DOHH2 (cell line): ENCODE measurements at regions not wholly inside any gene's neighbourhood (a gene's known extent, or its start where the extent isn't known, plus 50 kb on each side); places are given as distances from the start of the nearest gene placed in this dataset.

ENCODE experiments used
- EZH2phosphoT487 ChIP-seq: fragments of 200-600 bp; sonication (generic); IDR thresholded peaks from 2 replicates; pipeline ENCODE4 v1.6.1; 2017; ENCODE audit warnings: borderline replicate concordance, mild to moderate bottlenecking, antibody characterized with exemption, low read length, moderate library complexity, mixed read lengths
- TF ChIP-seq, protein P1 (sequence below): fragments of 200-600 bp; sonication (generic); IDR thresholded peaks from one replicate; pipeline ENCODE4 v1.5.1; 2014; ENCODE audit warnings: antibody characterized with exemption, mild to moderate bottlenecking, low read depth, low read length; ENCODE audit not compliant: poor library complexity, severe bottlenecking

DNA sequence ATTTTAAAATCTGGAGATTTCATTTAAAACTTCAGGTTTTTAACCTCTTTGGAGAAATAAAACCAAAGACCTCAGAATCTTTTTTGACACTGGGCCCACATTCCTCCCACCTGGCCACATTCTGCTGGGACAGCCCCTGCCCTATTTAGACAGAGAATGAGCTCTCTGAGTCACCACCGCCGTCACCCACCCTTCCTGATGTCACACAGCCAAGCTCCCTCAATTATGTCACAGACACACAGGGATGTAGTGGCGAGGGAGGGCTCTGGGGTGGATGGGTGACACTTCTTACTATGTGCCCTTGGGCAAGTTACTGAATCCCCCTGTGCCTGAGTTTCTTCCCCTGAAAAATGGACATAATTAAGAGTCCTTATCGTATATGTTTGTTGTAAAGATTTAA lies 162.6 kb downstream of the RAB11FIP2 start:
- TF ChIP-seq, protein P1, sequence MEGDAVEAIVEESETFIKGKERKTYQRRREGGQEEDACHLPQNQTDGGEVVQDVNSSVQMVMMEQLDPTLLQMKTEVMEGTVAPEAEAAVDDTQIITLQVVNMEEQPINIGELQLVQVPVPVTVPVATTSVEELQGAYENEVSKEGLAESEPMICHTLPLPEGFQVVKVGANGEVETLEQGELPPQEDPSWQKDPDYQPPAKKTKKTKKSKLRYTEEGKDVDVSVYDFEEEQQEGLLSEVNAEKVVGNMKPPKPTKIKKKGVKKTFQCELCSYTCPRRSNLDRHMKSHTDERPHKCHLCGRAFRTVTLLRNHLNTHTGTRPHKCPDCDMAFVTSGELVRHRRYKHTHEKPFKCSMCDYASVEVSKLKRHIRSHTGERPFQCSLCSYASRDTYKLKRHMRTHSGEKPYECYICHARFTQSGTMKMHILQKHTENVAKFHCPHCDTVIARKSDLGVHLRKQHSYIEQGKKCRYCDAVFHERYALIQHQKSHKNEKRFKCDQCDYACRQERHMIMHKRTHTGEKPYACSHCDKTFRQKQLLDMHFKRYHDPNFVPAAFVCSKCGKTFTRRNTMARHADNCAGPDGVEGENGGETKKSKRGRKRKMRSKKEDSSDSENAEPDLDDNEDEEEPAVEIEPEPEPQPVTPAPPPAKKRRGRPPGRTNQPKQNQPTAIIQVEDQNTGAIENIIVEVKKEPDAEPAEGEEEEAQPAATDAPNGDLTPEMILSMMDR, result no peak
- TF ChIP-seq EZH2phosphoT487, result no peak
